Motor neuron (in vitro differentiated cells): ENCODE measurements at regions not wholly inside any gene's neighbourhood (a gene's known extent, or its start where the extent isn't known, plus 50 kb on each side); places are given as distances from the start of the nearest gene placed in this dataset.
"Not testable (repeated sequence)": the region's sequence is repeated elsewhere in the genome, so short reads cannot be mapped to it uniquely, and the experiment has no call there.

Experiments used
- ATAC-seq, 8 experiments: fragments of 200-7000 bp; cut with Tn5 transposase; replicated peaks in 6 of 8; 2 replicates each; pipeline ENCODE4 v1.8.0; 2021; ENCODE audit warnings: mild to moderate bottlenecking in 8 of 8, moderate library complexity in 8 of 8
- H3K27ac ChIP-seq, 2 donors: fragments of 250-450 bp; sonication (Bioruptor Pico); 2 replicates each; pipeline ENCODE4 v1.9.0; 2021; ENCODE audit warnings: antibody characterized with exemption in 2 of 2, mild to moderate bottlenecking in 2 of 2, moderate library complexity in 1 of 2
- H3K4me1 ChIP-seq, 2 donors: fragments of 250-450 bp; sonication (Bioruptor Pico); replicated peaks in 1 of 2; 2 replicates each; pipeline ENCODE4 v1.6.1; 2021; ENCODE audit warnings: antibody characterized with exemption in 2 of 2, mild to moderate bottlenecking in 2 of 2, moderate library complexity in 1 of 2
- H3K4me3 ChIP-seq, 5 donors: fragments of 250-450 bp; sonication (Bioruptor Pico); 2 replicates each; pipeline ENCODE4 v1.9.0; 2021; ENCODE audit warnings: antibody characterized with exemption in 5 of 5, mild to moderate bottlenecking in 5 of 5, moderate library complexity in 4 of 5
- WGBS, 10 experiments: fragments of 450-650 bp; shearing (Covaris generic); methylation state at CpG; one replicate each; pipeline ENCODE4 v1.0.0; 2022; 5-methylcytosine and 5-hydroxymethylcytosine counted together
- in situ Hi-C, 9 experiments: fragments of 400-800 bp; cut with MboI; loops; one replicate each; pipeline ENCODE4 v1.15.0; 2021; ENCODE audit warnings: low sequenced_read_pairs in 9 of 9, low pct_unique_long_range_greater_than_20kb in 2 of 9; ENCODE audit not compliant: unreplicated experiment in 9 of 9

DNA sequence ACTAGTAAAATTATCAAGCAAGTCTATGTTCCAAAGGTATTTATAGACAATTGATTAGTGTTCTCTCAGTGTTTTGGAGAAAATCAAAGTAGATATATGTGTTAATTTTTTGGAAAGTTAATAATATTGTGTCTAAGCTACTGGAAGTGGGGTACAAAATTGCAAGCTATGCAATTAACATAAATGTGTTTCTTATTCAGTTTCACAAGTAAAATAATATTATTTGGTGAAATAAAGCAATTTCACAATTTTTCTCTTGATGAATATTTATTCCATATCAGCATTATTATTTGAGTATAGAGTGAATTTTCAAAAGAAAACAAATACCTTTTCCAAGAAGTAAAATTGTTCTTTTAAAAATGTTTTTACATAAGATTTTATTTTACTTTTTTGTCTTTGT lies 1047.7 kb downstream of the TBL1XR1 start:
- ATAC-seq = no peak
- in situ Hi-C loops = no loop called here
- H3K27ac ChIP-seq = no peak overlapping the region
- H3K4me1 ChIP-seq = no peaks in the 10 kb centered on the region
- no peak overlapping the region for H3K4me3 ChIP-seq

- H3K27ac ChIP-seq = no peak overlapping the region
- H3K4me1 ChIP-seq = no peaks in the 10 kb centered on the region
- in situ Hi-C loops = no loop called here
- H3K4me3 ChIP-seq = no peak overlapping the region
- peak in 2 of 8 experiments; percentile 50 to 97 for ATAC-seq
- WGBS, 10 experiments = 0 to 83% (median 50%) methylated on average over 1 of the region's 1 CpG; no CpG with 5 or more reads in 2 of the 10 experiments
Measured at GRCh38 chr3:176147251-176147650, 1050.0 kb downstream of the TBL1XR1 start.

GRCh38 chr3:176141837-176142236 lies 1055.4 kb downstream of the TBL1XR1 start:
- Histone ChIP-seq H3K4me3 (no peak overlapping the region), H3K4me1 (no peaks in the 10 kb centered on the region), H3K27ac (no peak overlapping the region)
- WGBS, 10 experiments = 11 to 100% (median 75%) methylated on average over 1 of the region's 1 CpG; no CpG with 5 or more reads in 1 of the 10 experiments
- in situ Hi-C loops = no loop called here
- ATAC-seq = no peak

GRCh38 chr3:176120507-176120906 lies 1076.8 kb downstream of the TBL1XR1 start:
- 0 to 100% (median 80%) methylated on average over 1 to 2 of the region's 2 CpGs; no CpG with 5 or more reads in 1 of the 10 experiments for WGBS, 10 experiments
- no peak overlapping the region for H3K4me3 ChIP-seq

DNA sequence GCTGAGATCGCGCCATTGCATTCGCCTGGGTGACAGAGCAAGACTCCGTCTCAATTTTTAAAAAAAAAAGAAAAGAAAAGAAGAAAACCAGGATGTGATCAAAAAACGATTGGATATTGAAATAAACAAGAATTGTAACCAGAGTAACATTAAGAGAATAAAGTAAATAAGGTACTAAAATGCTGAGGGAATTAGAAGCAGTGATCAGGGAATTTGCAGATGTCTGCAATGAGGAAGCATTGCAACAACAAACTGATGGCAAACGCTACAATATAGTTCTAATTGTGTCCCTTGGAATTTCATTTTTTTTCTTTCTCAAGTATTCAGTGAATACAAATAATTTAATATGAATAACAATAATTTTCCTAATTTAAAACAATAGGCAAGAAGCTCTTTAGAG lies 1077.5 kb downstream of the TBL1XR1 start:
- ATAC-seq = no peak
- peaks cover 0 to 3% of the 10 kb centered on the region in 2 donors for H3K4me1 ChIP-seq
- in situ Hi-C loops = no loop called here
- WGBS, 10 experiments = 14 to 86% (median 63%) methylated on average over 1 to 6 of the region's 6 CpGs
- H3K4me3 ChIP-seq = no peak overlapping the region
- no peak overlapping the region for H3K27ac ChIP-seq

More at GRCh38 chr3:176120507-176120906, 1076.8 kb downstream of the TBL1XR1 start:
- peak in 2 of 8 experiments; percentile 30 to 36 for ATAC-seq
- H3K27ac ChIP-seq = no peak overlapping the region
- peaks cover 0 to 3% of the 10 kb centered on the region in 2 donors for H3K4me1 ChIP-seq
- in situ Hi-C loops = no loop called here

DNA sequence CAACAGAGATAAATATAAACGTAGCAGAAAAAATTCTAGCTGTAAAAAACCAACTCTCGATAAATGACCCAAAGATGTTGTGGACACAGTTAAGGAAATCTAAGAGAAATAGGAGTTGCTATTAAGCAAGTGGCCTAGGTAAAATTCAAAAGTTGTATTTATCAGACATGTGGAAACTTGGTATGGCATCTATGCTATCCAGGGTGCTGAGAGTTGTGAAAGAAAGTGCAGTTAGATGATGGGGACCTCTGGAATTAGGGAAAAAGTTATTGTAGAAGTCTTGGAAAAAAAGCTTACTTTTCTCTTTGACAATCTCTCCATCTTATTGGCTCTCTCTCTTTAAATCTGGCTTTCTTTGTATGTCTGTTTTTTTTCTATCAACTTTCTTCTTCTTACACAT lies 1090.9 kb downstream of the TBL1XR1 start:
- in situ Hi-C loops = no loop called here
- WGBS, 10 experiments = 0 to 97% (median 68%) methylated on average over 1 to 2 of the region's 2 CpGs; no CpG with 5 or more reads in 2 of the 10 experiments

DNA sequence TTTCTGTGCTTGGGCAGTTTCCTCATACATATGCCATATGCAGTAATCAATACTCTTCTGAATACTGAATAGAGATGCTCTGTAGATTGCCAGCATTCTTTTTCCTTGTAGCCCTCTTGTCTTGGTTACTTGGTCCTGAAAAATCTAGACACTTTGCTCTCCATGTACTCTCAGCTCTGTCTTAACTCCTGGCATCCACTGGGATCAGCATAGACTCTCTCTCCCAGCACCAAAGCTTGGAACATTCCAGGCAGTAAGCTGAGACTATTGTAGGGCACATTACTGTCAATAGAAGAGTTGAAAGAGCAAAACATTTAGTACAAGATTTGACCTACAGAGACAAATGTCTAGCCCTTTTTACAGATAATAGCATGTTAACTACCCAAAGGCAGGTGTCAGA lies 1100.3 kb downstream of the TBL1XR1 start:
- in situ Hi-C loops = no loop called here
- Histone ChIP-seq H3K27ac (no peak overlapping the region), H3K4me1 (no peaks in the 10 kb centered on the region), H3K4me3 (no peak overlapping the region)
- peak in 2 of 8 experiments; percentile 33 to 62 for ATAC-seq

More for the DNA sequence above, 1090.9 kb downstream of the TBL1XR1 start:
- Histone ChIP-seq H3K27ac (no peak overlapping the region), H3K4me1 (peaks cover 0 to 18% of the 10 kb centered on the region in 2 donors), H3K4me3 (no peak overlapping the region)
- no peak for ATAC-seq

GRCh38 chr3:176093892-176094291 lies 1103.4 kb downstream of the TBL1XR1 start:
- H3K4me1 ChIP-seq, ATAC-seq, H3K27ac ChIP-seq, in situ Hi-C loops, H3K4me3 ChIP-seq: not testable (repeated sequence)
- 0 to 83% (median 67%) methylated on average over 1 of the region's 1 CpG; no CpG with 5 or more reads in 5 of the 10 experiments for WGBS, 10 experiments

DNA sequence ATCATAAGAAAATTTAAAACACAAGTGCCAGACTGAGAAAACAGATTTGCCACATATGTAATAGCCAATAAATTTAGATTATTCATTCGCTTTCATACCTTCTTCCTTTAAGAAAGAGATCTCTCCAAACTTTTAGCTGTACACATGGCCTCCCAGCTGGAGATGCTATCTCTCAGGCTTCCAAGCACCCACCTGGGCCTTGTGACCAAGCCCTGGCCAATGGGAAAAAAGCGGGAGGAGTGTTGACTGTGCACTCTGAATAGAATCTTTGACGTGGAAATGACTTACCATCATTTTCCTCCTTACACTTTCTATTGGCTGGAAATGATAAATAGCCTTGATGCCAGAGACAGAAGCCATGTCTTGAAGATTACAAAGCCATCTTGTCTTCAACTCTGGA lies 1106.6 kb downstream of the TBL1XR1 start:
- 17 to 100% (median 73%) methylated on average over 1 to 3 of the region's 3 CpGs; no CpG with 5 or more reads in 1 of the 10 experiments for WGBS, 10 experiments
- Histone ChIP-seq H3K4me1 (no peaks in the 10 kb centered on the region), H3K4me3 (no peak overlapping the region), H3K27ac (no peak overlapping the region)
- ATAC-seq = no peak
- in situ Hi-C loops = no loop called here

DNA sequence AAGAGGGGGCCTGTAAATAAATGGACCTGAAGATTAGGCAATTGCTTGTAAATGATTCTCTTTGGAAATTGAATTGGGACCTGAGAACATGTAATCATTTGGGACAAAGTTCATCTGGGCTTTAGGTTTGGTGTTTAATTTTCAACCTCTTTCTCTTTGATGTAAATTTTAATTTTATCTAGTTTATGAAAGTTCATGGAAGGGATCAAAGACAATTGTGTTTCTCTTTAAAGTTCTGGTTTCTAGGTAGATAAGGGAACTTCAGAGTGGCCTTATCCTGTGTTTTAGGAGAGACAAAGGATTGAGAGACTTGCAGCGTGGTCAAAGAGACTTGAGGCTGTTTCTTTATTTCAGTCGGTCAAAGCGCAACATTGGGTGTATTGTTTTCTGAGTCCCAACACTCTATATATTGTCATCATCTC lies 1108.3 kb downstream of the TBL1XR1 start:
- in situ Hi-C loops = no loop called here
- WGBS, 10 experiments = 70 to 100% (median 89%) methylated on average over 1 to 3 of the region's 3 CpGs; no CpG with 5 or more reads in 3 of the 10 experiments
- Histone ChIP-seq H3K4me3 (no peak overlapping the region), H3K4me1 (no peaks in the 10 kb centered on the region), H3K27ac (no peak overlapping the region)
- ATAC-seq = no peak

DNA sequence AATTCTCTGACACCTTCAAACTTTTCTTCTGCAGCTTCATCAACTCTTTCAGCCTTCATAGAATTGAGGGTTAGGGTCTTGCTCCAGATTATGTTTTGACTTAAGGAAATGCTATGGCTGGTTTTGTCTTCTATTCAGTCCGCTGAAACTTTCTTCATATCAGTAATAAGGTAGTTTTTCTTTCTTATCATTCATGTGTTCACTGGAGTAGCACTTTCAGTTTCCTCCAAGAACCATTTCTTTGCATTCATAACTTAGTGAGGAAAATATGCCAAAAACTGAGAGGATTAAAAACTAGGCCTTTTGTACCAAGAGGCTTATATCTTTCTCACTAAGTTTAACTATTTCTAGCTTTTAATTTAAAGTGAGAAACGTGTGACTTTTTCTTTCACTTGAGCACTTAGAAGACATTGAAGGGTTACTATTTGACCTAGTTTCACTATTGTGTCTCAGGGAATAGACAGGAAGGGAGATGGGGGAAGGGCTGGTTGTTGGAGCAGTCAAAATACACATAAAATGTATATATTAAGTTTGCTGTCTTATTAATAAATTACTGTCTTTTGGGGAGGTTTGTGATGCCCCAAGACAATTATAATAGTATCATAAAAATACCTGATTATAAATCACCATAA lies 1110.1 kb downstream of the TBL1XR1 start:
- Histone ChIP-seq H3K27ac (no peak overlapping the region), H3K4me3 (no peak overlapping the region), H3K4me1 (no peaks in the 10 kb centered on the region)
- 14 to 100% (median 67%) methylated on average over 1 to 2 of the region's 2 CpGs; no CpG with 5 or more reads in 2 of the 10 experiments for WGBS, 10 experiments
- no peak for ATAC-seq
- in situ Hi-C loops = no loop called here

DNA sequence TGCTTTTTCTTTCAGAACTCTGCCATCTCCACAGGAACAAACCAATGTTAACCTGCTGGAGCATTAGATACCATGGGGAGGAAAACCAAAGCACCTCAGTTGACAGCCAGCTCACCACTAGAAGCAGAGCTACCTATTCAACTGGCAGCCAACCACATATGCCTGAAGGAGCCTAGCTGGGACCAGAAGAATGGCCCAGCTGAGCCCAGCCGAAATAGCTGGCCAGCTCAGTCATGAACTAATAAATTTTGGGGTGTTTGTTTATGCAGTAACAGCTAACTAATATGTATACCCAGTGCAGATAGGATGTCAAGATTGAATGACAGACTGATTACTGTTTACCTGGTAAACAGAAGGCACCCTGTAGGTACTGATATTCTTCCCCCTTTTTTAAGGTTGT lies 1117.5 kb downstream of the TBL1XR1 start:
- H3K4me3 ChIP-seq = no peak overlapping the region
- no peaks in the 10 kb centered on the region for H3K4me1 ChIP-seq
- in situ Hi-C loops = no loop called here
- ATAC-seq = no peak
- 57 to 100% (median 80%) methylated on average over 1 of the region's 1 CpG; no CpG with 5 or more reads in 6 of the 10 experiments for WGBS, 10 experiments
- no peak overlapping the region for H3K27ac ChIP-seq

DNA sequence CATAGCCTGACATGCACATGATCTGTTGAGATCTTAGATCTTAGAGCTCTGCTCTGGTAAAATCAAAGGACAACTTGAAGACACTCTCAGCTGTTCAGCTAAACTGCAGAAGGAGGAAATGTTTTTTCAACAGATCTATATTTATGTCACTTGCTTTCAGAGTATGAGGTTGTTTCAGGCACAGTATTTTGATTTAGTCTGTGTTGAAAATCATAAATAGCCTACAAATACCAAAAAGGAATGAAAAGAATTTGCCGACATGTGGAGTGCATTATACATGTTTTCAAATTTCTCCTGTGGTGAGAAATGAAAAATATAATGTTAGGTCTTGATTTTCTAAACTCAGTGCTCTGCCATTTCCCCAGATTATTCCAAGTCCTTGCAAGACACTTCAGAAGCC lies 1118.4 kb downstream of the TBL1XR1 start:
- no peak for ATAC-seq

GRCh38 chr3:176075491-176075890 lies 1121.8 kb downstream of the TBL1XR1 start:
- peaks cover 0 to 1% of the 10 kb centered on the region in 2 donors for H3K4me1 ChIP-seq
- no peak overlapping the region for H3K4me3 ChIP-seq
- WGBS, 10 experiments = 0 to 100% (median 60%) methylated on average over 1 of the region's 1 CpG; no CpG with 5 or more reads in 3 of the 10 experiments
- ATAC-seq = no peak
- no peak overlapping the region for H3K27ac ChIP-seq
- in situ Hi-C loops = no loop called here

More for the DNA sequence above, 1118.4 kb downstream of the TBL1XR1 start:
- Histone ChIP-seq H3K4me3 (no peak overlapping the region), H3K27ac (no peak overlapping the region), H3K4me1 (no peaks in the 10 kb centered on the region)
- WGBS, 10 experiments = 0 to 100% (median 83%) methylated on average over 1 of the region's 1 CpG; no CpG with 5 or more reads in 3 of the 10 experiments
- in situ Hi-C loops = no loop called here
